Activated naive CD4-positive, alpha-beta T cell treated with anti-CD3 and anti-CD28 coated beads, Interleukin-2, amount 50 U/mL, for 16 hours (primary cell): ENCODE measurements at regions not wholly inside any gene's neighbourhood (a gene's known extent, or its start where the extent isn't known, plus 50 kb on each side); places are given as distances from the start of the nearest gene placed in this dataset.
A peak's percentile ranks its signal among the peaks of the same experiment; 100 is the strongest.

Source experiments
- DNase-seq: peaks from one replicate; pipeline ENCODE4 v3.0.0-alpha.2; 2020

- DNase-seq, result no peak
These were observed 85.5 kb upstream of the GPM6B start for GRCh38 chrX:13902406-13902805.

- no peak for DNase-seq
These were observed 84.5 kb upstream of the GPM6B start for GRCh38 chrX:13901354-13901753.

GRCh38 chrX:13900351-13900750 lies 83.5 kb upstream of the GPM6B start:
- no peak for DNase-seq

GRCh38 chrX:13899607-13900006 lies 82.7 kb upstream of the GPM6B start:
- no peak for DNase-seq

- peak; percentile 12 for DNase-seq
These were observed 81.7 kb upstream of the GPM6B start for GRCh38 chrX:13898603-13899002.

GRCh38 chrX:13898083-13898482 lies 81.2 kb upstream of the GPM6B start:
- DNase-seq, result no peak

- DNase-seq, result no peak
These were observed 80.7 kb upstream of the GPM6B start for GRCh38 chrX:13897566-13897965.

GRCh38 chrX:13894888-13895565 lies 78.1 kb upstream of the GPM6B start:
- DNase-seq, result no peak

GRCh38 chrX:13893826-13894225 lies 76.9 kb upstream of the GPM6B start:
- no peak for DNase-seq

GRCh38 chrX:13892856-13893255 lies 76.0 kb upstream of the GPM6B start:
- DNase-seq, result no peak

- DNase-seq, result no peak
These were observed 74.7 kb upstream of the GPM6B start for GRCh38 chrX:13891377-13892140.

GRCh38 chrX:13890806-13891205 lies 73.9 kb upstream of the GPM6B start:
- DNase-seq, result no peak

GRCh38 chrX:13888284-13888683 lies 71.4 kb upstream of the GPM6B start:
- DNase-seq, result no peak

GRCh38 chrX:13885591-13885990 lies 68.7 kb upstream of the GPM6B start:
- DNase-seq, result no peak

- no peak for DNase-seq
These were observed 59.8 kb upstream of the GPM6B start for GRCh38 chrX:13876652-13877051.

GRCh38 chrX:13875572-13875971 lies 58.7 kb upstream of the GPM6B start:
- DNase-seq, result no peak

GRCh38 chrX:13868591-13868990 lies 51.7 kb upstream of the GPM6B start:
- no peak for DNase-seq
